Smooth muscle cell (in vitro differentiated cells): ENCODE measurements at regions not wholly inside any gene's neighbourhood (a gene's known extent, or its start where the extent isn't known, plus 50 kb on each side); places are given as distances from the start of the nearest gene placed in this dataset.

Experiments used
- DNase-seq: peaks from one replicate; lab custom pipeline; 2025; ENCODE audit not compliant: unreplicated experiment; lab: John Stamatoyannopoulos, UW
- H2AFZ ChIP-seq: fragments of 200-600 bp; sonication (generic); 2 replicates; pipeline ENCODE4 v1.6.0; 2016; ENCODE audit warnings: antibody characterized with exemption, low read depth, mild to moderate bottlenecking
- H3F3A ChIP-seq: fragments of 200-600 bp; sonication (generic); 2 replicates; pipeline ENCODE4 v1.6.0; 2017; ENCODE audit warnings: antibody characterized with exemption, low read depth
- H3K27ac ChIP-seq: fragments of 200-600 bp; sonication (generic); 2 replicates; pipeline ENCODE4 v1.5.1; 2016; ENCODE audit warnings: low read depth, mild to moderate bottlenecking
- H3K27me3 ChIP-seq: fragments of 200-600 bp; sonication (generic); 2 replicates; pipeline ENCODE4 v1.6.1; 2016; ENCODE audit warnings: low read depth, mild to moderate bottlenecking
- H3K36me3 ChIP-seq: fragments of 200-600 bp; sonication (generic); 2 replicates; pipeline ENCODE4 v1.5.1; 2016; ENCODE audit warnings: low read depth
- H3K4me1 ChIP-seq: fragments of 200-600 bp; sonication (generic); 2 replicates; pipeline ENCODE4 v1.5.1; 2016; ENCODE audit warnings: low read depth
- H3K4me2 ChIP-seq: fragments of 200-600 bp; sonication (generic); 2 replicates; pipeline ENCODE4 v1.6.0; 2016; ENCODE audit warnings: mild to moderate bottlenecking
- H3K4me3 ChIP-seq: fragments of 200-600 bp; sonication (generic); 2 replicates; pipeline ENCODE4 v1.5.1; 2016; ENCODE audit warnings: mild to moderate bottlenecking
- H3K79me2 ChIP-seq: fragments of 200-600 bp; sonication (generic); 2 replicates; pipeline ENCODE4 v1.6.0; 2016; ENCODE audit warnings: low read depth, mild to moderate bottlenecking
- H3K9ac ChIP-seq: fragments of 200-600 bp; sonication (generic); 2 replicates; pipeline ENCODE4 v1.6.0; 2016; ENCODE audit warnings: low read depth
- H3K9me3 ChIP-seq: fragments of 200-600 bp; sonication (generic); replicated peaks from 2 replicates; pipeline ENCODE4 v1.5.1; 2016; ENCODE audit warnings: low read depth
- H4K20me1 ChIP-seq: fragments of 200-600 bp; sonication (generic); 2 replicates; pipeline ENCODE4 v1.6.0; 2016; ENCODE audit warnings: low read depth
- CTCF ChIP-seq: fragments of 200-600 bp; sonication (generic); IDR thresholded peaks from 2 replicates; pipeline ENCODE4 v1.5.1; 2017; ENCODE audit warnings: borderline replicate concordance, mild to moderate bottlenecking, antibody characterized with exemption; ENCODE audit not compliant: insufficient read depth, poor library complexity, severe bottlenecking
- WGBS: methylation state at CpG from one replicate; pipeline ENCODE4 v1.1.7; 2016; ENCODE audit warnings: low lambda C conversion rate; 5-methylcytosine and 5-hydroxymethylcytosine counted together

- H3K36me3 ChIP-seq, result no peaks in the 10 kb centered on the region
- H4K20me1 ChIP-seq, result no peaks in the 10 kb centered on the region
- no peaks in the 10 kb centered on the region for H3K79me2 ChIP-seq
- H3K9me3 ChIP-seq, result no peaks in the 10 kb centered on the region
- H3K27ac ChIP-seq, result no peak overlapping the region
- TF ChIP-seq CTCF, result no peak
- no peaks in the 10 kb centered on the region for H3K4me1 ChIP-seq
- H3K9ac ChIP-seq, result no peak overlapping the region
- no peak overlapping the region for H3K4me2 ChIP-seq
- WGBS, result 95% methylated on average over 24 of the region's 24 CpGs
- no peak overlapping the region for H2AFZ ChIP-seq
- no peak for DNase-seq
- H3F3A ChIP-seq, result no peaks in the 10 kb centered on the region
- H3K4me3 ChIP-seq, result no peak overlapping the region
- H3K27me3 ChIP-seq, result peaks cover 4% of the 10 kb centered on the region
Observed at GRCh38 chr13:111508902-111509509, 188.6 kb downstream of the TEX29 start.

- WGBS, result 89% methylated on average over 16 of the region's 16 CpGs
- H3K9me3 ChIP-seq, result no peaks in the 10 kb centered on the region
- no peak overlapping the region for H3K27ac ChIP-seq
- no peak overlapping the region for H3K4me2 ChIP-seq
- H4K20me1 ChIP-seq, result no peaks in the 10 kb centered on the region
- H3K4me3 ChIP-seq, result no peak overlapping the region
- H3F3A ChIP-seq, result no peaks in the 10 kb centered on the region
- no peaks in the 10 kb centered on the region for H3K36me3 ChIP-seq
- H3K9ac ChIP-seq, result no peak overlapping the region
- DNase-seq, result no peak
- no peak for TF ChIP-seq CTCF
- no peak overlapping the region for H2AFZ ChIP-seq
- H3K4me1 ChIP-seq, result no peaks in the 10 kb centered on the region
- H3K79me2 ChIP-seq, result no peaks in the 10 kb centered on the region
- no peaks in the 10 kb centered on the region for H3K27me3 ChIP-seq
Observed at GRCh38 chr13:111510502-111511218, 190.2 kb downstream of the TEX29 start.

- 89% methylated on average over 2 of the region's 3 CpGs for WGBS
Observed at GRCh38 chr13:111511219-111511732, 190.8 kb downstream of the TEX29 start.

More at GRCh38 chr13:111511219-111511732, 190.8 kb downstream of the TEX29 start:
- H3F3A ChIP-seq, result no peaks in the 10 kb centered on the region
- H3K4me2 ChIP-seq, result no peak overlapping the region
- H3K27me3 ChIP-seq, result no peaks in the 10 kb centered on the region
- H3K79me2 ChIP-seq, result no peaks in the 10 kb centered on the region
- no peaks in the 10 kb centered on the region for H3K4me1 ChIP-seq
- no peaks in the 10 kb centered on the region for H3K36me3 ChIP-seq
- TF ChIP-seq CTCF, result no peak
- no peaks in the 10 kb centered on the region for H4K20me1 ChIP-seq
- H2AFZ ChIP-seq, result no peak overlapping the region
- no peaks in the 10 kb centered on the region for H3K9me3 ChIP-seq
- no peak overlapping the region for H3K4me3 ChIP-seq
- H3K9ac ChIP-seq, result no peak overlapping the region
- no peak for DNase-seq
- H3K27ac ChIP-seq, result no peak overlapping the region
